Mammary epithelial cell (primary cell): ENCODE measurements at regions not wholly inside any gene's neighbourhood (a gene's known extent, or its start where the extent isn't known, plus 50 kb on each side); places are given as distances from the start of the nearest gene placed in this dataset.

Experiments
- CTCF ChIP-seq, 2 donors: IDR thresholded peaks in 1 of 2; conservative IDR thresholded peaks in 1 of 2; 2 replicates each; pipeline ENCODE4 v1.5.1; 2011 to 2012; ENCODE audit warnings: inconsistent platforms in 2 of 2, low read length in 2 of 2, mild to moderate bottlenecking in 2 of 2, control low read depth in 1 of 2, low read depth in 1 of 2; ENCODE audit not compliant: insufficient read depth in 1 of 2; ENCODE audit errors: extremely low read depth in 1 of 2
- EZH2 ChIP-seq: IDR thresholded peaks from 2 replicates; pipeline ENCODE4 v1.6.1; 2012; ENCODE audit warnings: low read length, inconsistent platforms, borderline replicate concordance

- TF ChIP-seq CTCF (conservative IDR thresholded peaks at IDR 0.05 in 1 of 2, IDR thresholded peaks at IDR 0.05 in 1 of 2; ENCODE audit: extremely low read depth in 1 of 2, insufficient read depth in 1 of 2, low read depth in 1 of 2, low read length in 2 of 2) (no peak), EZH2 (no peak)
Measured at GRCh38 chr16:51359141-51359955, 208.3 kb upstream of the SALL1 start.
